ENCODE measurements at regions not wholly inside any gene's neighbourhood (a gene's known extent, or its start where the extent isn't known, plus 50 kb on each side); places are given as distances from the start of the nearest gene placed in this dataset.

GRCh38 chr13:82323101-82323500, 1559.2 kb downstream of the SLITRK1 start:
- TF ChIP-seq CTCF (IDR thresholded peaks at IDR 0.05; ENCODE audit: insufficient read depth, low read length) (no peak), POLR2AphosphoS5 (IDR thresholded peaks at IDR 0.05; ENCODE audit: low read depth) (no peak), SPI1 (IDR thresholded peaks at IDR 0.05; ENCODE audit: borderline replicate concordance, low read depth) (no peak), GABPA (IDR thresholded peaks at IDR 0.05; ENCODE audit: low read depth) (no peak)

Data from HL-60 (cell line).